ENCODE measurements at regions not wholly inside any gene's neighbourhood (a gene's known extent, or its start where the extent isn't known, plus 50 kb on each side); places are given as distances from the start of the nearest gene placed in this dataset.

DNA sequence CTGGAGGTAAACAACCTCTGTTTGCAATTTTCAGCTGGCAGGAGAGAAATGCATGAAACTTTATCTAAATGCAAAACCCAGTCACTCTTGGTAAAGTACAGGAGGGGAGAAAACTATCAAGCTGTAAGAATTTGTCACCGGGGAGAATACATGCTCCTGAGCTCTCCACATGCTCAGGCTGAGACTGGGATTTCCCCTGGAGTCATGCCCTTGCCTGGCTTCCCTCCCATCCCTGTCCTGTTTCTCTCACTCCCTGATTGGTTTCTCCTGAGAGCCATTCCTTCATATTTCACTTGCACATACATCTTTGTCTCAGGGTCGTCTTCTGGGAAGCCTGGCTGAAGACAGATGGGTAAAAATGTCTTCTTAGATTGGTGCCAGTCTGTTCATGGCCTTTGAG lies 52.9 kb upstream of the SPATS2L start:
- peak in 1 of 2 donors; percentile 6 for DNase-seq (ENCODE audit: low read depth in 2 of 2)

DNA sequence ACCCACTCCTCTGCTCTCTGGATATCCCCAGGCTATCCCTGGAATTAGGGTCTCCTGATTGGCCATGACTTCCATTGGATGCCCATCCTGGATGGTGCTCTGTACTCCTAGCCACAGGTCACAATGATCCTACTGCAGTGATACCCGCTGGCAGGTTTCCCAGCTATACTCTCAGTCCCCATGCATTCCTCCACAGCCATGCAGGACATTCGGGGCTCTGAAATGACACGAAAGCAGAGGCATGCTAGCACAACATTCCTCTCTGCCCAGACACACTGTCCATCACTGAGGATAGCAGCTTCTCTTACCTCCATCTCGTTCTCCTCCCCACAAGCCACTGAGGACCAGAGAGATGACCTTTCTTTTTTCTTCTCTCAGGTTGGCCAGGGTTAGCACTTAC lies 51.7 kb upstream of the SPATS2L start:
- no peak for DNase-seq (ENCODE audit: low read depth in 2 of 2)

DNA sequence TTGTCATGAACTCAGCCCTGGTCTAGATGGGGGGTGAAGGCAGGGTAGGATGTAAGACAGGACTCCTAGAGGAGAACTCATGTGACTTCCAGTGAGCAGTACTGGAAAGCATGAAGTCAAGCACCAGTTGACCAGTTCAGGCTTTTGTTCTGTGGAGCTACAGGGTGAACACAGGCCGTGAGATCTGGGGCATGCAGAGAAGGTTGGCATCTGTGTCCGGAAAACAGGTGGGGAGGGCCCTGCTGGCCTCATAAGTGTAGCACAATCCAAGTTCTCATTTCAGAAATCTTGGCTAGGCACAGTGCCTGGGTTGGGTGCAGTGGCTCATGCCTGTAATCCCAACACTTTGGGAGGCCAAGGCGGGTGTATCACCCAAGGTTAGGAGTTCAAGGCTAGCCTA lies 50.9 kb upstream of the SPATS2L start:
- DNase-seq (ENCODE audit: low read depth in 2 of 2), result no peak
